ENCODE measurements at regions not wholly inside any gene's neighbourhood (a gene's known extent, or its start where the extent isn't known, plus 50 kb on each side); places are given as distances from the start of the nearest gene placed in this dataset.
A peak's percentile ranks its signal among the peaks of the same experiment; 100 is the strongest.
"Not testable (repeated sequence)": the region's sequence is repeated elsewhere in the genome, so short reads cannot be mapped to it uniquely, and the experiment has no call there.

DNA sequence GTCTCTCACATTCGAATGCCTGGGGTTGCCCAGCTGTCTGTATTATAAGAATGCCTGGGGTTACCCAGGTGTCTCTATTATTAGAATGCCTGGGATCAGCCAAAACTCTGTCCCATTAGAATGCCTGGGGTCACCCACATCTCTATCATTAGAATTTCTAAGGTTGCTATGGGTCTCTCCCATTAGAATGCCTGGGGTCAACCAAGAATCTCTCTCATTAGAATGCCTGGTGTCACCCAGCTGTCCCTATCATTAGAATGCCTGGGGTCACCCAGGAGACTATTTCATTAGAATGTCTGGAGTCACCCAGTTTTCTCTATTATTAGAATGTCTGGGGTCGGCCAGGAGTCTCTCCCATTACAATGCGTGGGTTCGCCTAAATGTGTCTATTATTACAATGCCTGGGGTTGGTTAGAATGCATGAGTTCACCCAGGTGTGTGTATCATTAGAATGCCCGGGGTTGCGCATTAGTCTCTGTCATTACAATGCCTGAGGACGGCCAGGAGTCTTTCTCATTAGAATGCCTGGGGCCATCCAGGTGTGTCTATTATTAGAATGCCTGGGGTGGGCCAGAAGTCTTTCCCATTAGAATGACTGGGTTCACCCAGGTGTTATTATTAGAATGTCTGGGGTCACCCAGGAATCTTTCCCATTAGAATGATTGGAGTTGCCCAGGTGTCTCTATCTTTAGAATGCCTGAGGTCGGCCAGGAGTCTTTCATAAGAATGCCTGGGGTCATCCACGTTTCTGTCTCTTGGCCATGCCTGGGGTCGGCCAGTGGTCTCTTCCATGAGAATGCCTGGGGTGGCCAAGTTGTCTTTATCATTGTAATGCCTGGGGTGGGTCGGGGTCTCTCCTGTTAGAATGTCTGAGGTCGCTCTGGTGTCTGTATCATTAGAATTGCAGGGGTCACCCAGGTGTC, 59.6 kb downstream of the RNF187 start:
- DNase-seq: no peak

DNA sequence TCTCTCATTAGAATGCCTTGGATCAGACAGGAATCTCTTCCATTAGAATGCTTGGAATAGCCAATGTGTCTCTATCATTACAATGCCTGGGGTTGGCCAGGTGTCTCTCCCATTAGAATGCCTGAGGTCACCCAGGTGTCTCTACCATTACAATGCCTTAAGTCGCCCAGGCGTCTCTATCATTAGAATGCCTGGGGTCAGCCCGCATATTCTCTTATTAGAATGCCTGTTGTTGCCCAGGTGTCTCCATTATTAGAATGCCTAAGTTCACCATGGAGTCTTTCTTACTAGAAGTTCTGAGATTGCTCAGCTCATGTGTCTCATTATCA, 60.2 kb downstream of the RNF187 start:
- no peak for DNase-seq

GRCh38 chr1:228548788-228549187, 61.6 kb downstream of the RNF187 start:
- DNase-seq: no peak

- no peak for DNase-seq
Observed at GRCh38 chr1:228552596-228553176, 65.5 kb downstream of the RNF187 start.

- no peak for DNase-seq
Observed at GRCh38 chr1:228554107-228554506, 66.9 kb downstream of the RNF187 start.

- peak; percentile 2 for DNase-seq
Observed at GRCh38 chr1:228555074-228555994, 68.2 kb downstream of the RNF187 start.

DNA sequence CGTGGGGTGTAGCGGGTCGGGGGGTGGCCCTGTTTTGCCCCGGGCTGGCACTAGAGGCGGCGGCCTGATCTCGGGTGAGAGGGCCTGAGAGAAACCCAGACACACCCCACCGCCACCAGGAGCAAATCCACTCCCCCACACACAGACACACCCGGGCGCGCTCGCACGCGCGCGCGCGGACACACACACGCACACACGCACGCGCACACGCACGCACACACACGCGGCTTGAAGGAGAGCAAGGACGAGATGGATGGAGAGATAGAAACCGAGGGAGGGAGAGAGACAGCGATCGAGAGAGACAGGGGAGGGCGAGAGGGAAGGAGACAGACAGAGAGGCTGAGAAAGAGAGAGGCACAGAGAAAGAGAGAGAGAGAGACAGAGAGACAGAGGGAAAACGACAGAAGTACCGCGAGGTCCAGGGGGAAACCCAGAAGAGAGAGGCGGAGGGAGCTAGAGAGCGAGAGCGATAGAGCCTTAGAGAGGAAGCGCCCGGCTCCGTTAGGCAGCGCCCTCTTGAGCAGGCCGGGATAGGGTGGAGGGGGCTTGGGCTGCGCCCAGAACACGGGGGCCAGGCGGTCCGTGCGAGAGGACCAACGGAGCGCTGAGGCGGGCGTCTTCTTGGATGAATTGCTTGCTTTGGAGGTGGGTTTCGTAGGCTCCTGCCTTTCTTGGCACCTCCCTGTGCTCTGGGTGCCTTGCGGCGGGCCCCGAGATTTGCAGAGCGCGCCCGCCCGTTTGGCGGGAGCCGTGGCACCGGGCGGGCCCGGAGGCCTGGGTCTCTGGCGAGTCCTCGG, 69.7 kb downstream of the RNF187 start:
- not testable (repeated sequence) for DNase-seq
